Astrocyte of the spinal cord (primary cell): ENCODE measurements at regions not wholly inside any gene's neighbourhood (a gene's known extent, or its start where the extent isn't known, plus 50 kb on each side); places are given as distances from the start of the nearest gene placed in this dataset.

Experiments
- DNase-seq: peaks from one replicate; pipeline ENCODE4 v3.0.0; 2011; ENCODE audit warnings: low read depth, low spot score
- H3K4me3 ChIP-seq: 2 replicates; pipeline ENCODE4 v1.5.1; 2011; ENCODE audit warnings: low read depth, mild to moderate bottlenecking, low read length, moderate library complexity
- in situ Hi-C: cut with HindIII; loops from 2 replicates; pipeline ENCODE4 v1.10.0; 2017; ENCODE audit warnings: low sequenced_read_pairs
- TF ChIP-seq, protein P1 (sequence below): IDR thresholded peaks from 2 replicates; pipeline ENCODE4 v1.5.1; 2012; ENCODE audit warnings: low read depth, mild to moderate bottlenecking, low read length, inconsistent platforms

GRCh38 chr4:188484256-188484655 is 345.0 kb downstream of the TRIML1 start:
- TF ChIP-seq, protein P1, sequence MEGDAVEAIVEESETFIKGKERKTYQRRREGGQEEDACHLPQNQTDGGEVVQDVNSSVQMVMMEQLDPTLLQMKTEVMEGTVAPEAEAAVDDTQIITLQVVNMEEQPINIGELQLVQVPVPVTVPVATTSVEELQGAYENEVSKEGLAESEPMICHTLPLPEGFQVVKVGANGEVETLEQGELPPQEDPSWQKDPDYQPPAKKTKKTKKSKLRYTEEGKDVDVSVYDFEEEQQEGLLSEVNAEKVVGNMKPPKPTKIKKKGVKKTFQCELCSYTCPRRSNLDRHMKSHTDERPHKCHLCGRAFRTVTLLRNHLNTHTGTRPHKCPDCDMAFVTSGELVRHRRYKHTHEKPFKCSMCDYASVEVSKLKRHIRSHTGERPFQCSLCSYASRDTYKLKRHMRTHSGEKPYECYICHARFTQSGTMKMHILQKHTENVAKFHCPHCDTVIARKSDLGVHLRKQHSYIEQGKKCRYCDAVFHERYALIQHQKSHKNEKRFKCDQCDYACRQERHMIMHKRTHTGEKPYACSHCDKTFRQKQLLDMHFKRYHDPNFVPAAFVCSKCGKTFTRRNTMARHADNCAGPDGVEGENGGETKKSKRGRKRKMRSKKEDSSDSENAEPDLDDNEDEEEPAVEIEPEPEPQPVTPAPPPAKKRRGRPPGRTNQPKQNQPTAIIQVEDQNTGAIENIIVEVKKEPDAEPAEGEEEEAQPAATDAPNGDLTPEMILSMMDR: no peak
- no peak overlapping the region for H3K4me3 ChIP-seq
- DNase-seq: no peak
- in situ Hi-C loops: no loop called here

DNA sequence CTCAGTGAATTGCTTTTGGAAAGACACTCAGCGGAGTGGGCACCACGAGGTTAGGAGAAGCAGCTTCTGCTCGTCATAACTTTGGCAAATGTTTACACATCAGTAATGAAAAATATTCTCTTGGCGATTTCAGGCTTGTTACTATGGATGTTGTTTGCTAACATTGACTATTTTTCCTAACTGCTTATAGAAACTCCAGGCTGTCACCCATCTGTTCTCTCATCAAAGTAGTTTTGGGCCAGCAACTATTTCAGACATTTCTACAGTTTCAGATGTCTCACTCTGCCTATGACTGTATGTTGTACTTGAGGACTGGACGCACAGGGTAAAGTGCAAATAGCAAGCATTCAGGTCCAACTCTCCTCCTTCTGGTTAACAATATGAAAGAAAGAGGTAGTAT is 346.7 kb downstream of the TRIML1 start:
- no peak for DNase-seq
- TF ChIP-seq, protein P1: no peak
- no peak overlapping the region for H3K4me3 ChIP-seq
- in situ Hi-C loops: no loop called here

DNA sequence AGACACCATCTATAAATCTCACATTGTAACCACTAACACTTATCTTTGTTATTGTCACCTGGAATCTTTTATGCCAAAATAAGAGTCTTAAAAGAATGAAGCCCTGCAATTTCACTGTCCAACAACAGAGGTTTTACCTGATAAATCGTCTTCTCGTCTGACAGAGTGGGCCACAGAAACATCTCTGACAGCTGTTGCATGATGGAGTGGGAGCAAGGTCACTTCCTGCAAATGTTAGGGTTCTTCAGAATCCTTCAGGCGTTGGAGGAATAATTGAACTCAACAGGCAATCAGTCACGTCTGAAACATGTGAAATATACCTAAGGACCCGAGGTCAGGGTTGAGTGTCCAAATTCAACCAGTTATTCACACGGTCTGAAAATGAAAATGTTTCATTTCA is 353.6 kb downstream of the TRIML1 start:
- TF ChIP-seq, protein P1: no peak
- in situ Hi-C loops: no loop called here
- no peak for DNase-seq
- no peak overlapping the region for H3K4me3 ChIP-seq

- DNase-seq: no peak
- TF ChIP-seq, protein P1: no peak
- in situ Hi-C loops: no loop called here
- no peak overlapping the region for H3K4me3 ChIP-seq
These were observed 355.9 kb downstream of the TRIML1 start for GRCh38 chr4:188495169-188495568.

- TF ChIP-seq, protein P1: no peak
- DNase-seq: no peak
- no peak overlapping the region for H3K4me3 ChIP-seq
- in situ Hi-C loops: no loop called here
These were observed 372.2 kb downstream of the TRIML1 start for GRCh38 chr4:188511431-188511830.

- TF ChIP-seq, protein P1: no peak
- no peak for DNase-seq
- H3K4me3 ChIP-seq: no peak overlapping the region
- in situ Hi-C loops: no loop called here
These were observed 393.5 kb downstream of the TRIML1 start for GRCh38 chr4:188532751-188533150.

GRCh38 chr4:188534297-188534696 is 395.1 kb downstream of the TRIML1 start:
- TF ChIP-seq, protein P1: no peak
- DNase-seq: no peak
- in situ Hi-C loops: no loop called here

More at GRCh38 chr4:188534297-188534696, 395.1 kb downstream of the TRIML1 start:
- H3K4me3 ChIP-seq: no peak overlapping the region
